ENCODE measurements at regions not wholly inside any gene's neighbourhood (a gene's known extent, or its start where the extent isn't known, plus 50 kb on each side); places are given as distances from the start of the nearest gene placed in this dataset.
"Not testable (repeated sequence)": the region's sequence is repeated elsewhere in the genome, so short reads cannot be mapped to it uniquely, and the experiment has no call there.

DNA sequence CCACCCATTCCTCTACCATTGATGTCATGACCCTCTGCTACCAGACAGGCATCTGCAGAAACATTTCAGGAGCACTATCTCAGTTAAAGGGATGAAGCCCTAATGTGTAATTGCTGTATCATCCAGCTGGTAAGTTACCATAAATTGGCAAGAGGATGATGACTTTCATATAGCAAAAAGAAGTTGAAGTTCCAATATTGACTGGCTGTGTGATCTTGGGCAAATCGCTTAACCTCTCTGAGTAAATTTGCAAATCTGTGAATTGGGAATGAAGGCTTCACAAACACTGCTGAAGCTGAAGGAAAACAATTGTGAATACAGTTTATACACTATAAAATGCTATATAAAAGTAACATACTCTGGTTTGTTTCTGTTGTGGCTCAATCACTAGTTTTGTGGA, 89.5 kb upstream of the PHACTR1 start:
- Mint-ChIP-seq H3K4me1 (peaks cover 2% of the 10 kb centered on the region), H3K4me3 (no peak overlapping the region), H3K36me3 (no peaks in the 10 kb centered on the region), H3K9me3 (peaks cover 2% of the 10 kb centered on the region), H3K27me3 (peaks cover 16% of the 10 kb centered on the region), H3K27ac (no peak overlapping the region)
- no peak for DNase-seq (ENCODE audit: low spot score in 2 of 2)
- no peak for ATAC-seq (ENCODE audit: low read depth)

- H3K9me3 Mint-ChIP-seq, result peaks cover 2% of the 10 kb centered on the region
- H3K27ac Mint-ChIP-seq, result no peak overlapping the region
- H3K4me3 Mint-ChIP-seq, result no peak overlapping the region
- DNase-seq (ENCODE audit: low spot score in 2 of 2), result no peak
- peaks cover 2% of the 10 kb centered on the region for H3K4me1 Mint-ChIP-seq
- H3K27me3 Mint-ChIP-seq, result peaks cover 20% of the 10 kb centered on the region
- H3K36me3 Mint-ChIP-seq, result no peaks in the 10 kb centered on the region
- ATAC-seq (ENCODE audit: low read depth), result no peak
These were observed 88.2 kb upstream of the PHACTR1 start for GRCh38 chr6:12628327-12628726.

- not testable (repeated sequence) for H3K36me3 Mint-ChIP-seq; H3K27ac Mint-ChIP-seq; DNase-seq (ENCODE audit: low spot score in 2 of 2); H3K4me1 Mint-ChIP-seq; H3K4me3 Mint-ChIP-seq; ATAC-seq (ENCODE audit: low read depth)
- Mint-ChIP-seq H3K27me3 (peaks cover 31% of the 10 kb centered on the region), H3K9me3 (peaks cover 10% of the 10 kb centered on the region)
These were observed 82.8 kb upstream of the PHACTR1 start for GRCh38 chr6:12633746-12634145.

GRCh38 chr6:12635375-12635774, 81.2 kb upstream of the PHACTR1 start:
- H3K27ac Mint-ChIP-seq, result no peak overlapping the region
- H3K4me1 Mint-ChIP-seq, result peaks cover 5% of the 10 kb centered on the region
- H3K4me3 Mint-ChIP-seq, result no peak overlapping the region
- H3K27me3 Mint-ChIP-seq, result peaks cover 32% of the 10 kb centered on the region
- peaks cover 2% of the 10 kb centered on the region for H3K36me3 Mint-ChIP-seq
- ATAC-seq (ENCODE audit: low read depth) (no peak), DNase-seq (ENCODE audit: low spot score in 2 of 2) (no peak)
- peaks cover 10% of the 10 kb centered on the region for H3K9me3 Mint-ChIP-seq

DNA sequence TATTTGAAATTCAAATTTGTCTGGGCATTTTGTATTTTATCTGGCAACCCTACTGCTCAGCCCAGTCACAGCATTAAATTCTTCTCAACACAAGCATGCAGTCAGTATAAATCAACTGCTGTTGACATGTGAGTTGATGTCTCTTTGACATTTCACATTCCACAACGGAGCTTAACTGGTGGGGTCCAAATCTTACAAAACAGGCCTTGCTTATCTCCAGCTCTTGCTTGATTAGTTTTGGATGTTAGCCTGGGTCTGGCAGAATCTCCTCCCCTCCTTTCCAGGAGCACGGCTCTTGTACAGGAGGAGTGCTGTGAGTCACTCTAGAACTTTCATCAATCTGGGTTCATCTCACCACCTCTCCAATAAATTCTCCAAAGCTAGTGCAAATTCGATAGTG, 80.8 kb upstream of the PHACTR1 start:
- Mint-ChIP-seq H3K4me1 (peaks cover 5% of the 10 kb centered on the region), H3K27me3 (peaks cover 32% of the 10 kb centered on the region), H3K36me3 (peaks cover 2% of the 10 kb centered on the region), H3K27ac (no peak overlapping the region), H3K4me3 (no peak overlapping the region), H3K9me3 (peaks cover 13% of the 10 kb centered on the region)
- no peak for ATAC-seq (ENCODE audit: low read depth)
- no peak for DNase-seq (ENCODE audit: low spot score in 2 of 2)

DNA sequence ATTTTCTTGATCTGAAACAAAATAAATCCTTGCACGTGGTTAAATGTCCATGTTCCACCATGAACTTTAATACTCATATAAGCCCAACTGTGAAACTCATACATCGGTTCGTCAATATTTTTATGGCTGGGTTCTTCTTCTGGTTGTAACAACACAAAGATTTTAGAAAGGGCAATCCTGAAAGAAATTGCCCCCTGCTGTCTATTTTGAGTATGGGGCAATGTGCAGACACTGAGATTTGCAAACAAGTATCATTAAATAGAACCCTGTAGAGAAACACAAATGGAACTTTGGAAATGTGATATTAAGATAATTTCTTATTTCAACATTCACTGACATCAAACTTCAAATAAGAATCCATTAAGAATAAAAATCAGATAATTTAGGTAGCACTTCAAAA, 80.2 kb upstream of the PHACTR1 start:
- peaks cover 5% of the 10 kb centered on the region for H3K4me1 Mint-ChIP-seq
- H3K36me3 Mint-ChIP-seq, result peaks cover 2% of the 10 kb centered on the region
- no peak overlapping the region for H3K4me3 Mint-ChIP-seq
- peaks cover 32% of the 10 kb centered on the region for H3K27me3 Mint-ChIP-seq
- H3K9me3 Mint-ChIP-seq, result peaks cover 13% of the 10 kb centered on the region
- DNase-seq (ENCODE audit: low spot score in 2 of 2), result no peak
- H3K27ac Mint-ChIP-seq, result no peak overlapping the region
- ATAC-seq (ENCODE audit: low read depth), result no peak

DNA sequence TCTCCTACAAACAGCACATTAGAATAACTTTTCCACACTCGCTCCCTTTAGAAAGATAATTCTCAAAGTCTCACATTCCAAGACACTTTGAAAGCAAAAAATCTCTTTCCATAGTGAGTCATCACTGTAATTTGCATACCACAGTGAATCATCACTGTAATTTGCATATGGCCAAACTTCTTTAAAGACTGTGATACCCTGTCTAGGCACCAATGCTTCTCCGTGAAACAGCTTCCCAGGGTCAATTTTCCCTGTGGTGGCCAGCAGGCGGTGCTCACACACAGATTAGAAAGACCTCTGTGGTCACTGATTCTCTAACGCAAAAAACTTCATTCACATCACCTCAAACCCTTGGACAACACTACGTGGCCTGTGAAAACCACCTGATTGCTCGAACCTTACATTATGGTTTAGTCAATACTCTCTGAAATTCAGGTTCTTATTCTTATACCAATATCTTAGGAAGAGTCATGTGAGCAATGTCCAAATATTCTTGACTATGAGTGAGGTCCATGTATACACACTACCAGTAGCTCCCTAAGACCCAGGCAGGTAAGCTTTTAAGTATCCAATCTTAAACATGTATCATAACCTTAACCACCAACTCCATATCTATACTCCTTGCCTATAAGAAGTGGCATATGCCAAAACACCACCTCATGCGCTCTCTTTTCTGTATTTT, 78.5 kb upstream of the PHACTR1 start:
- peaks cover 2% of the 10 kb centered on the region for H3K36me3 Mint-ChIP-seq
- H3K9me3 Mint-ChIP-seq, result peaks cover 13% of the 10 kb centered on the region
- peak; percentile 69 for ATAC-seq (ENCODE audit: low read depth)
- H3K27me3 Mint-ChIP-seq, result peaks cover 27% of the 10 kb centered on the region
- H3K4me1 Mint-ChIP-seq, result peaks cover 5% of the 10 kb centered on the region
- peak in 1 of 2 donors; percentile 9 for DNase-seq (ENCODE audit: low spot score in 2 of 2)
- H3K4me3 Mint-ChIP-seq, result no peak overlapping the region
- no peak overlapping the region for H3K27ac Mint-ChIP-seq

- H3K27ac Mint-ChIP-seq, result no peak overlapping the region
- no peaks in the 10 kb centered on the region for H3K36me3 Mint-ChIP-seq
- peaks cover 16% of the 10 kb centered on the region for H3K27me3 Mint-ChIP-seq
- no peak for DNase-seq (ENCODE audit: low spot score in 2 of 2)
- peaks cover 5% of the 10 kb centered on the region for H3K4me1 Mint-ChIP-seq
- no peak for ATAC-seq (ENCODE audit: low read depth)
- peaks cover 2% of the 10 kb centered on the region for H3K9me3 Mint-ChIP-seq
- no peak overlapping the region for H3K4me3 Mint-ChIP-seq
These were observed 76.1 kb upstream of the PHACTR1 start for GRCh38 chr6:12640438-12640837.

- DNase-seq (ENCODE audit: low spot score in 2 of 2); H3K36me3 Mint-ChIP-seq; H3K4me3 Mint-ChIP-seq; H3K4me1 Mint-ChIP-seq; H3K9me3 Mint-ChIP-seq; H3K27ac Mint-ChIP-seq; ATAC-seq (ENCODE audit: low read depth); H3K27me3 Mint-ChIP-seq: not testable (repeated sequence)
These were observed 74.8 kb upstream of the PHACTR1 start for GRCh38 chr6:12641785-12642184.

GRCh38 chr6:12645941-12646340, 70.6 kb upstream of the PHACTR1 start:
- Mint-ChIP-seq H3K9me3 (peaks cover 2% of the 10 kb centered on the region), H3K27ac (no peak overlapping the region), H3K4me3 (no peak overlapping the region), H3K4me1 (no peaks in the 10 kb centered on the region), H3K36me3 (no peaks in the 10 kb centered on the region), H3K27me3 (peaks cover 5% of the 10 kb centered on the region)
- DNase-seq (ENCODE audit: low spot score in 2 of 2) (no peak), ATAC-seq (ENCODE audit: low read depth) (no peak)

DNA sequence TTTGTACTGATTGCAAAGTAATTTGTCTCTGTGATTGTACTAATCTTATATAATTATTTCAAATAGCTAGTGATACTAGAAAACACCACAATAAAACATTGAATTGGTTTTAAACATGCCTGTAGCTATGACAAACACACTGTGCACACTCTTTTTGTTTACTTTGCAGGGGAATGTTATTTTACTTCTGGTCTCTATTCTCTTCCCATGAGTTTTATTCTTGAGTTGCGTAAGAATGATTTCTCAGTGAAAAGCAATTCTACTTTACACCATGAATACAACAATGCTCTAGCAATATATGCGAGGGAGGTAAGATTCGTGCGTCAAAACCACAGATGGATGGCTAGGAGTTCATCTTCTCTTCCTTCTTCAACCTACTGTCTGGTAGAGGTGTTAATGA, 68.4 kb upstream of the PHACTR1 start:
- Mint-ChIP-seq H3K4me3 (no peak overlapping the region), H3K27ac (no peak overlapping the region), H3K9me3 (peaks cover 2% of the 10 kb centered on the region), H3K4me1 (no peaks in the 10 kb centered on the region), H3K27me3 (peaks cover 5% of the 10 kb centered on the region), H3K36me3 (no peaks in the 10 kb centered on the region)
- ATAC-seq (ENCODE audit: low read depth) (no peak), DNase-seq (ENCODE audit: low spot score in 2 of 2) (no peak)

DNA sequence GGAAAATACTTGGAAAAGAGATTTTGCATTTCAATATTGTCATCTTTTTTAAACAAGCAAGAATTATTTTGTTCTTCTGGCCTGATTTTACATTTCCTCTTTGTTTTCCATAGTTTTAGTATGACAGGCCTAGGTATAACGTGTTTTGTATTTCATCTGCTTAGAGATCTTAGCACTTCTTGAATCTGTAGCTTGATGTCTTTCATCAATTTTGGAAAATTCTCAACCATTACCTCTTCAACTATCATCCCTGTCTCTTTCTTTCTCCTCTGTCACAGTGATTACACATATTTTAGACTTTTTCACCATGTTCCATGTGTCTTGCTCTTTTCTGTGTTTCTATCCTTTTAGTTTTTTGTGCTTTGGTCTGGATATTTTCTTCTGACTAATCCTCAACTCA, 67.2 kb upstream of the PHACTR1 start:
- Mint-ChIP-seq H3K36me3 (no peaks in the 10 kb centered on the region), H3K4me1 (no peaks in the 10 kb centered on the region), H3K9me3 (peaks cover 2% of the 10 kb centered on the region), H3K27me3 (peaks cover 5% of the 10 kb centered on the region), H3K4me3 (no peak overlapping the region), H3K27ac (no peak overlapping the region)
- ATAC-seq (ENCODE audit: low read depth), result no peak
- DNase-seq (ENCODE audit: low spot score in 2 of 2), result no peak

DNA sequence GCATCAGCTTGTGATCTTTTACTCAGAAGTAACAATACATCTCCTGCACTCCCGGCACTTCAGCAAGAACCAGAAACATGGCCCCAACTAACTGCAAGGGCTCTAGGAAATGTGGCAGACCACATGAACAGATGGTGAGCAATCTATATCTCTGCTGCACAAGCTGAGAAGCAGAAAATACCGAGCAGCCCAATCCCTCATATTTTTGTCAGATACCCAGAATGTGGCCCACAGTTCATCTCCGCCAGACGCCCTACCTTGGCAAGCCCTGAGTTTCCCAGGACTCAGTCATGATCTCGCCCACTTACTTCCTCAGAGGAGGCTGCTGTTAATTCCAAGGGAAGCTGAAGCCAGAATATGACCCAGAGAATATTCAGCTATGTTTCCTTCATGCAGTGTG, 63.1 kb upstream of the PHACTR1 start:
- no peaks in the 10 kb centered on the region for H3K4me1 Mint-ChIP-seq
- H3K27ac Mint-ChIP-seq, result no peak overlapping the region
- H3K9me3 Mint-ChIP-seq, result peaks cover 2% of the 10 kb centered on the region
- DNase-seq (ENCODE audit: low spot score in 2 of 2), result no peak
- H3K36me3 Mint-ChIP-seq, result no peaks in the 10 kb centered on the region
- no peaks in the 10 kb centered on the region for H3K27me3 Mint-ChIP-seq
- no peak for ATAC-seq (ENCODE audit: low read depth)
- H3K4me3 Mint-ChIP-seq, result no peak overlapping the region

GRCh38 chr6:12654107-12654506, 62.5 kb upstream of the PHACTR1 start:
- no peaks in the 10 kb centered on the region for H3K36me3 Mint-ChIP-seq
- H3K27me3 Mint-ChIP-seq, result no peaks in the 10 kb centered on the region
- H3K4me1 Mint-ChIP-seq, result no peaks in the 10 kb centered on the region
- H3K4me3 Mint-ChIP-seq, result no peak overlapping the region
- DNase-seq (ENCODE audit: low spot score in 2 of 2) (no peak), ATAC-seq (ENCODE audit: low read depth) (no peak)
- no peak overlapping the region for H3K27ac Mint-ChIP-seq
- peaks cover 2% of the 10 kb centered on the region for H3K9me3 Mint-ChIP-seq

- H3K27me3 Mint-ChIP-seq, result no peaks in the 10 kb centered on the region
- peaks cover under 1% of the 10 kb centered on the region for H3K9me3 Mint-ChIP-seq
These were observed 62.1 kb upstream of the PHACTR1 start for GRCh38 chr6:12654514-12654913.

More at GRCh38 chr6:12654514-12654913, 62.1 kb upstream of the PHACTR1 start:
- H3K36me3 Mint-ChIP-seq, result no peaks in the 10 kb centered on the region
- H3K4me1 Mint-ChIP-seq, result no peaks in the 10 kb centered on the region
- no peak overlapping the region for H3K4me3 Mint-ChIP-seq
- no peak for DNase-seq (ENCODE audit: low spot score in 2 of 2)
- ATAC-seq (ENCODE audit: low read depth), result no peak
- H3K27ac Mint-ChIP-seq, result no peak overlapping the region
